VCaP (cell line): ENCODE measurements at regions not wholly inside any gene's neighbourhood (a gene's known extent, or its start where the extent isn't known, plus 50 kb on each side); places are given as distances from the start of the nearest gene placed in this dataset.
"Not testable (repeated sequence)": the region's sequence is repeated elsewhere in the genome, so short reads cannot be mapped to it uniquely, and the experiment has no call there.

ENCODE experiments used
- H3K27ac ChIP-seq: fragments of 450-650 bp; 2 replicates; pipeline ENCODE4 v1.5.1; 2017
- TF ChIP-seq, protein P1 (sequence below): fragments of 450-650 bp; conservative IDR thresholded peaks from 2 replicates; pipeline ENCODE4 v1.5.1; 2017; ENCODE audit warnings: mild to moderate bottlenecking, moderate library complexity

DNA sequence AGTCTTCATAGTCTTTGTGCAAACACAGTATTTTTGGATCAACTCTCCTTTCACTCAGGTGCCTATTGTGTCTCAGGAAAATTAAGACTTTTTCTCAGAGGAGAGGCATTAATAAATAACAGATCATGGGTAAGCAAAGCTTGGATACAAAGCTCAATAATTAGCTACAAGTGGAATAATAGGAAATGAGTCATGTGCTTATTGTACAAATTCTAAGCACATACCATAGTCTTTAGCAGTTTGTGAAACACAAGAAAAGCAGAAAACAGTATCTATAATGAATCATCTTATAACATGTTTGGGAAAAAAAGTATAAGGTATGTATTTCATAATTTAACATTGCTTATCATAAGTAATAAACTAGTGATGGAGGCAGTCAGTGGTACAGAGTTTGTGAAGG lies 477.0 kb downstream of the CDH10 start:
- no peak overlapping the region for H3K27ac ChIP-seq
- TF ChIP-seq, protein P1, sequence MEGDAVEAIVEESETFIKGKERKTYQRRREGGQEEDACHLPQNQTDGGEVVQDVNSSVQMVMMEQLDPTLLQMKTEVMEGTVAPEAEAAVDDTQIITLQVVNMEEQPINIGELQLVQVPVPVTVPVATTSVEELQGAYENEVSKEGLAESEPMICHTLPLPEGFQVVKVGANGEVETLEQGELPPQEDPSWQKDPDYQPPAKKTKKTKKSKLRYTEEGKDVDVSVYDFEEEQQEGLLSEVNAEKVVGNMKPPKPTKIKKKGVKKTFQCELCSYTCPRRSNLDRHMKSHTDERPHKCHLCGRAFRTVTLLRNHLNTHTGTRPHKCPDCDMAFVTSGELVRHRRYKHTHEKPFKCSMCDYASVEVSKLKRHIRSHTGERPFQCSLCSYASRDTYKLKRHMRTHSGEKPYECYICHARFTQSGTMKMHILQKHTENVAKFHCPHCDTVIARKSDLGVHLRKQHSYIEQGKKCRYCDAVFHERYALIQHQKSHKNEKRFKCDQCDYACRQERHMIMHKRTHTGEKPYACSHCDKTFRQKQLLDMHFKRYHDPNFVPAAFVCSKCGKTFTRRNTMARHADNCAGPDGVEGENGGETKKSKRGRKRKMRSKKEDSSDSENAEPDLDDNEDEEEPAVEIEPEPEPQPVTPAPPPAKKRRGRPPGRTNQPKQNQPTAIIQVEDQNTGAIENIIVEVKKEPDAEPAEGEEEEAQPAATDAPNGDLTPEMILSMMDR = no peak

- TF ChIP-seq, protein P1 = no peak
These were observed 474.8 kb downstream of the CDH10 start for GRCh38 chr5:24170026-24170425.

GRCh38 chr5:24170930-24171329 lies 473.8 kb downstream of the CDH10 start:
- not testable (repeated sequence) for H3K27ac ChIP-seq

More at GRCh38 chr5:24170026-24170425, 474.8 kb downstream of the CDH10 start:
- no peak overlapping the region for H3K27ac ChIP-seq

DNA sequence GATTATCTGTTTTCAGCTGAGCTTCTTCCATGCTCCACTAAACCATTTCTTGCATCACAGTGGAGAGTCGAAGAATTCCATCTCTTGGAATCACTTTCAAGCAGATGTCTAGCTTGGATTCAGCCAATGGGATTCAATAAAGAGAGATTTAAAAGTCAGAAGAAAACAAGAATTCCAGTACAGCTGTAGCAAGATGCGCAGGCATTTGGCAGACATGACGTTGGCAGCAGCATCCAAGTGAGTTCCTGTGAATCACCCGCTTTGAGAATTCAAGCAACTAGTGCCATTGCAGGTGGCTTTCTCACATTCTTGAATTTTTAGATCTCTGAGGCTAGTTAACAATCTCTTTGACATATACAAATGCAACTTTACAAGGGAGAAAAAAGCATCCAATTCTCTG lies 467.0 kb downstream of the CDH10 start:
- H3K27ac ChIP-seq = no peak overlapping the region
- TF ChIP-seq, protein P1 = no peak

DNA sequence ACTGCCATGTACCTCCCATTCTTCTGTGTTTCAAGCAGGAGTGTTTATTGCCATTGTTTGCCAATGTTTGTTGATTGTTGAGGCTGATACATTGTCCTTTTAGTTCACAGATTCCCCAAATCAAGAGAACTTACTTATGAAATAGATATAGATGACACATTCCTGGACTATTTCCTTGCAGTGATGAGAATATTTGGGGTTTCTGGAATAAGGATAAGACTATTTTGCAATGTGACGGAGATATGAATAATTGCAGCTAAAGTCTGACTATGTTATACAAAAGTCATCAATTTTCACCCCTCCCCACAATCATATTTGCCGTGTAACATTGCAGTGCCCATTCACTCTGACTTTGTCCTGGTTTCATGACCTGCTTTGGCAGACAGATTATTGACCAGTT lies 460.8 kb downstream of the CDH10 start:
- TF ChIP-seq, protein P1 = no peak
- no peak overlapping the region for H3K27ac ChIP-seq

DNA sequence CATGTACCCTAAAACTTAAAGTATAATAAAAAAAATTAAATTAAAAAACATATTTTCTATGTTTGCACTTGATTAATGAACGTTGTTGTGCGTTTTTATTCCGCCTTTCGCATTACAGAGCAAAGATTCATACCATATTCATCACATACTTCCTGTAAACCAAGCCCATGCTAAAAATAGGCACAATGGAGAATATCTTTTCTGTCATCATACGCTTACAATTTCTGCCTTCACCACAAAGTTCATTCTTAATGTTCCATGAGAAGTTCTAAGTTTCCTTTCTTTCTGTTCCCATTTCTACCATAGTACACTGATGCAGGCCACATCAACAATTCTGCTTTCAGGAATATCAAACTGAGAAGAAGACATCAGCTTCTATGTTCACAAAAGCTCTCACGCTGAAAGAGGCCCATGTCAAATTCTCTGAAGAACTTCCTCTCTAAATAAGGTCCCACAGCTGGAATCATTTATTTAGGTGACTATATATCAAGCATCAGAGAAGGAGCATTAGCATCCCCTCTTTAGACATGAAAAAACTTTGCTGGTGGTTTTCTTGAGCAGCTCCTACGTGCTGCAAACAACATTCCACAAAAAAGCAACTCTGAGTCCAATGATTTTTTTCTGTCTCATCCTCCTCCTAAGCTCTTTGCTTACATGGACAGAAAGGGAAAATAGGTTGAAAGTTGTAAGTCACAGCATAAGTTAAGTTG lies 456.4 kb downstream of the CDH10 start:
- peak overlapping the region; percentile 68 for H3K27ac ChIP-seq
- TF ChIP-seq, protein P1 = no peak

DNA sequence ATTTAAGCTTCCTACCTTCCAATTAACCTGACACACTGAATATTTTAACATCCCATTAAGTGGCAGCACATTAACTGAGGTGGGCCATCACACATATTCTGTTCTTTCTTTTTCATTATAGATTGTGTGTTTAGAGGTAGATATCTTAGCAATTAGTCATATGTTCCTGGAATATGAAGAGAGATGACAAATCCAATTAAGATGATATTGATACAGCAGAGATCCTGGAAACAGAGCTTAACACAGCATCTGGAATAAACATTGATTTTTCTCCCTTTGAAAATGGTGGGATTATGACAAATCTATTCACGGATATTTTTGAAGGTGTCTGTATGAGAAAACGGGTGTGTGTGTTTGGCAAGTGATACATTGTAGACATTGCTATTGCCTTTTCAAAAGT lies 448.0 kb downstream of the CDH10 start:
- no peak overlapping the region for H3K27ac ChIP-seq
- TF ChIP-seq, protein P1 = no peak

DNA sequence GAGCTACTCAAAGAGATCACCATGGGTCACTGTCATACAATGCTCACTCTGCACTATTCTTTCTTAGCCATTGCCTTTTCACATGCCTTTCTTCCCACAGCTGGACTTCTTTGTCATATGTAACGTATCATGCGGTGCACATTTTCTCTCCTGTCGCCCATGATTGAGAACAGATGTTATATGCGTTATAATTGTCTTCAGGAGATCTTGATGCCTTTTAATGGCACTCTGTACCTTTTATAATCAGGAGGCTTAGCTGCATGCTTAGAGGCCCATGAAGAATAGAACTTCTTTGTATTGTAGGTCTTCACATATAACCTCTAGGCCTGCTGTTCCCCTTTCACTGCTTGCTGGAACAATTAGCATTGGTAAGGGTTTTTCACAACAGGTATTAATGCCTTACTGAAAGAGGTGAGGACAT lies 436.1 kb downstream of the CDH10 start:
- TF ChIP-seq, protein P1 = no peak
- no peak overlapping the region for H3K27ac ChIP-seq
